Vagina (tissue), 2 donors: ENCODE measurements at regions not wholly inside any gene's neighbourhood (a gene's known extent, or its start where the extent isn't known, plus 50 kb on each side); places are given as distances from the start of the nearest gene placed in this dataset.
A peak's percentile ranks its signal among the peaks of the same experiment; 100 is the strongest.

ENCODE experiments used
- POLR2A ChIP-seq, 2 donors: fragments of 450-650 bp; IDR thresholded peaks; one replicate each; pipeline ENCODE4 v1.6.1; 2017; ENCODE audit warnings: antibody characterized with exemption in 2 of 2, mild to moderate bottlenecking in 2 of 2, moderate library complexity in 2 of 2
- POLR2AphosphoS5 ChIP-seq, 2 donors: sonication (generic); formaldehyde crosslinking; IDR thresholded peaks; one replicate each; pipeline ENCODE4 v1.9.0; 2017; ENCODE audit warnings: antibody characterized with exemption in 2 of 2, mild to moderate bottlenecking in 2 of 2, low read depth in 1 of 2; ENCODE audit not compliant: insufficient read depth in 1 of 2
- TF ChIP-seq, protein P1 (sequence below), 3 experiments: fragments of 450-650 bp in 2 of 3; fragments of 200-600 bp in 1 of 3; sonication (generic) in 1 of 3; IDR thresholded peaks; one replicate each; pipeline ENCODE4 v1.5.1; 2017 to 2019; ENCODE audit warnings: antibody characterized with exemption in 3 of 3, mild to moderate bottlenecking in 2 of 3, moderate library complexity in 2 of 3

DNA sequence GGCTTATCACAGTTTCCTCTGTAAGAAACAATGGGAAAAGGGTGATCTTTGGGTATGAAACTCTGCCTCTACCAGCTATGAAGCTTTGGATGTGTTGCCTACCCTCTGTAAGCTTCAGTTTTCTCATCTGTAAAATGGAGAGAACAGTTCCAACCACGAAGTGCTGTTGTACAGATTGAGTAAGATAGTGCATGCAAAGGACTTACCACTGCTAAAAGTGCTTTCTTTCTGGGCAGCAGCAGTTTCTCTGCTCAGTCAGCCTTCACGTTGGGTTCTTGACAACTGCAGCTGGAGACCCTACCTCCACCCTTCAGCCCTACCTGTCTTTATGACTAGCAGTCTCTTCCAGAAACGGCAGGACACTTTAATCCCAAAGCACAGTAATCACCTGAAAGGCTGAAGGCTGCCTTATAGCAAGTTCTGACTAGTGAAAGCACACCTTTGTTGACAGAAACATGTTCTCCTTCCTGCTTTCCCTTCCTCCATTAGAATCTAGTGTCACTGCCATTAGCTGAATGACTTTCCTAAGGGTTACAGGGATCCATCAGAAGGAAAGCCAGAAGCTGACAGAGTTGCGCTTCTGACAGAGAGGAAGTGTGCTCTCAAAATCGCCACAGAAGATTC is 91.4 kb downstream of the RPL27A start:
- TF ChIP-seq, protein P1, sequence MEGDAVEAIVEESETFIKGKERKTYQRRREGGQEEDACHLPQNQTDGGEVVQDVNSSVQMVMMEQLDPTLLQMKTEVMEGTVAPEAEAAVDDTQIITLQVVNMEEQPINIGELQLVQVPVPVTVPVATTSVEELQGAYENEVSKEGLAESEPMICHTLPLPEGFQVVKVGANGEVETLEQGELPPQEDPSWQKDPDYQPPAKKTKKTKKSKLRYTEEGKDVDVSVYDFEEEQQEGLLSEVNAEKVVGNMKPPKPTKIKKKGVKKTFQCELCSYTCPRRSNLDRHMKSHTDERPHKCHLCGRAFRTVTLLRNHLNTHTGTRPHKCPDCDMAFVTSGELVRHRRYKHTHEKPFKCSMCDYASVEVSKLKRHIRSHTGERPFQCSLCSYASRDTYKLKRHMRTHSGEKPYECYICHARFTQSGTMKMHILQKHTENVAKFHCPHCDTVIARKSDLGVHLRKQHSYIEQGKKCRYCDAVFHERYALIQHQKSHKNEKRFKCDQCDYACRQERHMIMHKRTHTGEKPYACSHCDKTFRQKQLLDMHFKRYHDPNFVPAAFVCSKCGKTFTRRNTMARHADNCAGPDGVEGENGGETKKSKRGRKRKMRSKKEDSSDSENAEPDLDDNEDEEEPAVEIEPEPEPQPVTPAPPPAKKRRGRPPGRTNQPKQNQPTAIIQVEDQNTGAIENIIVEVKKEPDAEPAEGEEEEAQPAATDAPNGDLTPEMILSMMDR (IDR thresholded peaks at IDR 0.05): no peak
- peak in 1 of 2 donors; percentile 40 for TF ChIP-seq POLR2AphosphoS5 (IDR thresholded peaks at IDR 0.05; ENCODE audit: insufficient read depth in 1 of 2, low read depth in 1 of 2)
- TF ChIP-seq POLR2A (IDR thresholded peaks at IDR 0.05): no peak
